Mesenchymal stem cell (in vitro differentiated cells and primary cell): ENCODE measurements at regions not wholly inside any gene's neighbourhood (a gene's known extent, or its start where the extent isn't known, plus 50 kb on each side); places are given as distances from the start of the nearest gene placed in this dataset.

Experiments
- DNase-seq: peaks from one replicate; pipeline ENCODE4 v3.0.0-alpha.2; 2013
- H2AFZ ChIP-seq: one replicate; pipeline ENCODE4 v1.6.1; 2013; ENCODE audit warnings: low read depth, mild to moderate bottlenecking, control low read depth, inconsistent platforms, low read length, moderate library complexity
- H2AK5ac ChIP-seq: 2 replicates; pipeline ENCODE4 v1.6.1; 2013; ENCODE audit warnings: low read length, moderate library complexity, mild to moderate bottlenecking, inconsistent platforms; ENCODE audit not compliant: severe bottlenecking
- H2BK120ac ChIP-seq: one replicate; pipeline ENCODE4 v1.6.1; 2013; ENCODE audit warnings: low read depth, mild to moderate bottlenecking, inconsistent platforms, low read length, moderate library complexity
- H2BK12ac ChIP-seq, 2 experiments: one replicate each; pipeline ENCODE4 v1.6.1; 2013; ENCODE audit warnings: inconsistent platforms in 2 of 2, low read length in 2 of 2, mild to moderate bottlenecking in 2 of 2, moderate library complexity in 2 of 2, control low read depth in 1 of 2
- H2BK15ac ChIP-seq: one replicate; pipeline ENCODE4 v1.6.1; 2013; ENCODE audit warnings: mild to moderate bottlenecking, low read depth, inconsistent platforms; ENCODE audit not compliant: poor library complexity, severe bottlenecking
- H2BK5ac ChIP-seq: 2 replicates; pipeline ENCODE4 v1.6.1; 2013; ENCODE audit warnings: low read depth, mild to moderate bottlenecking, low read length, control low read depth, inconsistent platforms; ENCODE audit not compliant: poor library complexity, severe bottlenecking
- H3K14ac ChIP-seq, 2 experiments: one replicate each; pipeline ENCODE4 v1.6.1; 2013; ENCODE audit warnings: inconsistent platforms in 2 of 2, low read length in 2 of 2, control low read depth in 1 of 2, mild to moderate bottlenecking in 1 of 2, moderate library complexity in 1 of 2
- H3K18ac ChIP-seq, 2 experiments: one replicate each; pipeline ENCODE4 v1.6.1; 2013; ENCODE audit warnings: inconsistent platforms in 2 of 2, low read length in 2 of 2, control low read depth in 1 of 2, low read depth in 1 of 2, mild to moderate bottlenecking in 1 of 2
- H3K23ac ChIP-seq, 2 experiments: one replicate each; pipeline ENCODE4 v1.6.1; 2013; ENCODE audit warnings: inconsistent platforms in 2 of 2, low read length in 2 of 2, mild to moderate bottlenecking in 2 of 2, moderate library complexity in 2 of 2, control low read depth in 1 of 2
- H3K27ac ChIP-seq: 2 replicates; pipeline ENCODE4 v1.5.1; 2013; ENCODE audit warnings: mild to moderate bottlenecking, moderate library complexity, low read length, control low read depth, inconsistent platforms; ENCODE audit not compliant: poor library complexity, severe bottlenecking
- H3K27me3 ChIP-seq, 2 experiments: 2 replicates each; pipeline versions ENCODE4 v1.6.1 to v1.7.0; 2013; ENCODE audit warnings: low read length in 2 of 2, mild to moderate bottlenecking in 2 of 2, moderate library complexity in 2 of 2, control low read depth in 1 of 2, inconsistent platforms in 1 of 2; ENCODE audit not compliant: control insufficient read depth in 1 of 2, insufficient read depth in 1 of 2
- H3K36me3 ChIP-seq, 2 experiments: 2 replicates each; pipeline versions ENCODE4 v1.6.1 to v1.7.0; 2013; ENCODE audit warnings: low read length in 2 of 2, control low read depth in 1 of 2, inconsistent platforms in 1 of 2, low read depth in 1 of 2, mild to moderate bottlenecking in 1 of 2; ENCODE audit not compliant: insufficient read depth in 2 of 2, control insufficient read depth in 1 of 2
- H3K4ac ChIP-seq, 2 experiments: one replicate each; pipeline ENCODE4 v1.6.1; 2013; ENCODE audit warnings: inconsistent platforms in 2 of 2, low read length in 2 of 2, mild to moderate bottlenecking in 2 of 2, moderate library complexity in 2 of 2, control low read depth in 1 of 2, low read depth in 1 of 2
- H3K4me1 ChIP-seq: 2 replicates; pipeline ENCODE4 v1.6.1; 2013; ENCODE audit warnings: low read depth, low read length, control low read depth; ENCODE audit not compliant: control insufficient read depth, insufficient read depth
- H3K4me2 ChIP-seq: 2 replicates; pipeline ENCODE4 v1.6.1; 2013; ENCODE audit warnings: low read length, mild to moderate bottlenecking, inconsistent platforms; ENCODE audit not compliant: poor library complexity, severe bottlenecking
- H3K4me3 ChIP-seq, 2 experiments: 2 replicates each; pipeline versions ENCODE4 v1.5.1 to v1.7.0; 2013; ENCODE audit warnings: low read length in 2 of 2, mild to moderate bottlenecking in 2 of 2, control low read depth in 1 of 2, low read depth in 1 of 2; ENCODE audit not compliant: insufficient read depth in 1 of 2
- H3K79me1 ChIP-seq: replicated peaks from 2 replicates; pipeline ENCODE4 v1.6.1; 2013; ENCODE audit warnings: mild to moderate bottlenecking, control low read depth, low read length, inconsistent platforms; ENCODE audit not compliant: poor library complexity, severe bottlenecking
- H3K9ac ChIP-seq: 2 replicates; pipeline ENCODE4 v1.7.0; 2013; ENCODE audit warnings: mild to moderate bottlenecking, low read length, moderate library complexity
- H3K9me3 ChIP-seq: 2 replicates; pipeline ENCODE4 v1.7.0; 2013; ENCODE audit warnings: mild to moderate bottlenecking, low read length; ENCODE audit not compliant: control insufficient read depth
- H4K8ac ChIP-seq: one replicate; pipeline ENCODE4 v1.6.1; 2013; ENCODE audit warnings: inconsistent platforms, mild to moderate bottlenecking, low read length, moderate library complexity
- H4K91ac ChIP-seq: one replicate; pipeline ENCODE4 v1.6.1; 2013; ENCODE audit warnings: mild to moderate bottlenecking, low read length, inconsistent platforms
- WGBS: methylation state at CpG from one replicate; pipeline ENCODE4 v1.1.7; 2013; ENCODE audit warnings: mixed read lengths; 5-methylcytosine and 5-hydroxymethylcytosine counted together

DNA sequence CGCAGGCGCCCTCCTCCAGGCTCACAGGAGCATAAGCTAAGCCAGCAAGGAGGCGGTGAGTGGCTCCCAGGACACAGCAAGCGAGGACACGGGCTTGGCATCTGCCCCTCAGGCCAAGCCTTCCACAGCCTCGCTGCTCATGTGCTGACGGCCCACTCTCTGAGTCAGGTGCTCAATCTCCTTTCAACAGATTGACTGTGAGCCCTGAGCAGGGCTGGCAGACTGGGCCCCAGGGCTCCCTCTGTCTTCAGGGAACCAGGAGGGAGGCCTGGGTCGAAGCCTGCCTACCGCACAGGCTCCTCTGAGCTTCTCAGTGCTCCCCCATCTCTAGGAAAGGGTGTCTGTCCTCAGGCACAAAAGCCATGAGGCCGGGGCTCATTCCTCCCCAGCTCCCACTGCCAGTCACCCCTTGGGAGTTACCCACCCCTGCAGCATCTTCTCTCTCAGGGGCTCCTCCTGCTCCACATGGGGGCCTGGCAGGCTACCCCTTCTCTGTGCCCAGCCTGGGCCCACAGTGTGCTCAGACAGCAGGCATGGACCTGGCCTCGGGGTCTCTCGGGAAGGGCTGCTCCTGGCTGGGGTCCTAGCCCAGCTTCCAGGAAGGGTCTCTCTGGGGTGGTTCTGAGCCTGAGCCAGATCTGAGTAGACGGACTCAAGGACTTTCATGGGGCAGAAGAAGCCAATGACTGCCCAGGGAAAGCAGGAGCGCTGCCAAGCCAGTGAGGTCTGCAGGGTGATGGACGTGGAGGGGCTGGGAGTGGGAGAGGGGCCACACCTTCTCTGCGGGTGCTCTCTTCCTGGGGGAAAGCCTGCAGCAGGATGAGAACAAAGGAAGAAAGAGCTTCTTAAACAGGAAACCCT lies 138.0 kb upstream of the GPC1 start:
- H4K91ac ChIP-seq = no peak overlapping the region
- H4K8ac ChIP-seq = no peak overlapping the region
- H3K9me3 ChIP-seq = no peaks in the 10 kb centered on the region
- H3K27ac ChIP-seq = no peak overlapping the region
- H3K18ac ChIP-seq = no peak overlapping the region
- H3K9ac ChIP-seq = no peak overlapping the region
- H2BK12ac ChIP-seq = no peak overlapping the region
- no peak overlapping the region for H2AFZ ChIP-seq
- no peak overlapping the region for H3K4me3 ChIP-seq
- H2BK5ac ChIP-seq = no peak overlapping the region
- H3K23ac ChIP-seq = no peak overlapping the region
- no peak overlapping the region for H2AK5ac ChIP-seq
- H2BK15ac ChIP-seq = no peak overlapping the region
- H3K79me1 ChIP-seq = no peaks in the 10 kb centered on the region
- peak overlapping the region in 1 of 2 experiments; percentile 14 for H3K14ac ChIP-seq
- WGBS = 69% methylated on average over 16 of the region's 16 CpGs
- H3K36me3 ChIP-seq = no peaks in the 10 kb centered on the region
- H3K4ac ChIP-seq = peak overlapping the region in 1 of 2 experiments; percentile 21
- H3K4me1 ChIP-seq = no peaks in the 10 kb centered on the region
- DNase-seq = no peak
- H3K27me3 ChIP-seq = peaks cover 0 to 62% of the 10 kb centered on the region in 2 experiments
- no peak overlapping the region for H3K4me2 ChIP-seq
- no peak overlapping the region for H2BK120ac ChIP-seq

DNA sequence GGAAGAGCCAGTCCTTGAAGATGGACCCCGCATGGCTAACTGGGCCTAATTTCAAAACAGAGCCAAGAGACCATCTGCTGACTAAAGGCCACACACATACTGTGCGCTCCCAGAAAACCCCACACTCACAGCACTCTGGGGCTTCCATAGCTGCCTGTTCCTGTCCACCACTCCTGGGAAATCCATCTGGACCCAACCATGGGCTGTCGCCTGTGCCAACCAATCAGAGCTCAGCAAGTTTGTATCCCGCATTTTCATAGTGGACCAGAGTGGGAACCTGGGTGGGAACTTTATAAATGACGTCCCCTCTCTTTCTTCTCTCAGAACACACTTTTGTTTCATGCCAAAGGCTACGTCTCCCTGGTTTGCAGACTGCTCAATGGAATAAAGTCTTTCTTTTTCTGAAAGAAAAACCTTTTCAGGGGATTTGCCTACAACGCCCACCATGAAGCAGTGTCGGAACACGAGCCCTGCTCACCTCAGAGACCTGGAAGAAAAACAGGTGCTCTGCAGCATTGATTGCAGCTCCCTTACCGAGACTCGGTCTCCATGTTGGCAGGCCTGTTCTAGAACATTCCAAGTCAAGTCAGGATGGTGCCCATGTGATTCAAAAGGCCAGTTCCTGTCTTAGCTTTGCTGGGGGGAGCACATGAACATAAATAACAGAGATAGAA lies 137.2 kb upstream of the GPC1 start:
- Histone ChIP-seq H3K27ac (no peak overlapping the region), H3K27me3 (peaks cover 0 to 57% of the 10 kb centered on the region in 2 experiments), H4K91ac (no peak overlapping the region), H3K9ac (no peak overlapping the region), H2AK5ac (no peak overlapping the region), H2BK5ac (no peak overlapping the region), H2BK120ac (no peak overlapping the region), H2AFZ (no peak overlapping the region), H3K4me1 (no peaks in the 10 kb centered on the region), H2BK15ac (no peak overlapping the region), H3K79me1 (no peaks in the 10 kb centered on the region), H3K4ac (no peak overlapping the region), H3K4me2 (no peak overlapping the region), H3K4me3 (no peak overlapping the region), H2BK12ac (no peak overlapping the region), H3K23ac (no peak overlapping the region), H4K8ac (no peak overlapping the region), H3K9me3 (no peaks in the 10 kb centered on the region), H3K14ac (no peak overlapping the region), H3K18ac (no peak overlapping the region), H3K36me3 (no peaks in the 10 kb centered on the region)
- no peak for DNase-seq
- WGBS = 84% methylated on average over 11 of the region's 11 CpGs

DNA sequence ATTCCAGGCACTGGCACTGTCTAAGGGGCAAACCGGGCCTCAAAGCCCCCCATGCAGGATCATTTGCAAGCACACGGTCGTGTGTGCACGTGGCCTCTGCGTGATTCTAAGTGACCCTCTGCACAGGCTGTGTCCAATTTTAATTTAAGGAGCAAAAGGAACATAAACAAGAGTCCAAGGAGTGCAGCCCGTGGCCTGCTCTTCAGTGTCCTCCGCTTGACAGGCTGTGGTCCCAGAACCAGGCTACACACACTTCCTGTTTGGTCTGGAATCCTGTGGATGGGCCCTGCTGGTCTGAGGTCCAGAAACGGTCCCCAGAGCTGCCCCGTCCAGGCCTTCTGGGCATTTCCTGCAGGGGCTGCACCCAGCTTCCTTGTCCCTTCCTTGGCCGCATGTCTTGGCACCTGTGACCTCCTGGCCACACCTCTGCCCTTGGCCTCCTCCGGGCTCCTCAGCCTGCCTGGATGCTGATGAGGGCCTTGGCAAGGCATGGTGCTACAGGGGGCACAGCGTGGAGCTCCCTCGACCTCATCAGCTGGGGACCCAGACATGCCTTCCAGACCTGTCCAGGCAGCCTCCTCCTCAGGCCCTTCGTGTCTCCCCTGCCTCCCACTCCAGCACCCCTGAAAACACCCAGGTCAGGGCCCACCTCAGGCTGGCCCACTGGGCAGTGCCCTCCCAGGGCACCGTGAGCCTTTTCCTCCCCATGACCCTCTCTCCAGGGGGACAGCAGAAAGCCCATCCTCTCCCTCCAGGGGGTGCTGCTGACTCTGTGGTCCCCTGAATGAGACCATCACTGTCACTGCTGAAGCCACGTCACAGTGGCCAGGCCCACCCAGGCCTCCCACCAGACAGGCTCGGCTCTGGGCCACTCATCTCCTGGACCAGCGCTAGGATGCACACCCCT lies 136.4 kb upstream of the GPC1 start:
- H2BK120ac ChIP-seq = no peak overlapping the region
- no peaks in the 10 kb centered on the region for H3K79me1 ChIP-seq
- no peak overlapping the region for H2BK5ac ChIP-seq
- H3K4me2 ChIP-seq = no peak overlapping the region
- H4K8ac ChIP-seq = no peak overlapping the region
- H3K14ac ChIP-seq = peak overlapping the region in 1 of 2 experiments; percentile 29
- H3K23ac ChIP-seq = no peak overlapping the region
- no peak overlapping the region for H3K4me3 ChIP-seq
- peak overlapping the region in 1 of 2 experiments; percentile 38 for H2BK12ac ChIP-seq
- H2AK5ac ChIP-seq = no peak overlapping the region
- H3K9ac ChIP-seq = no peak overlapping the region
- no peak overlapping the region for H3K18ac ChIP-seq
- no peak overlapping the region for H2AFZ ChIP-seq
- no peak overlapping the region for H2BK15ac ChIP-seq
- no peak overlapping the region for H3K4ac ChIP-seq
- no peak for DNase-seq
- WGBS = 76% methylated on average over 18 of the region's 18 CpGs
- H4K91ac ChIP-seq = no peak overlapping the region
- no peaks in the 10 kb centered on the region for H3K4me1 ChIP-seq
- H3K36me3 ChIP-seq = no peaks in the 10 kb centered on the region
- H3K9me3 ChIP-seq = no peaks in the 10 kb centered on the region
- H3K27ac ChIP-seq = no peak overlapping the region
- H3K27me3 ChIP-seq = peaks cover 0 to 59% of the 10 kb centered on the region in 2 experiments
